Gastroesophageal sphincter (tissue), 4 donors: ENCODE measurements at regions not wholly inside any gene's neighbourhood (a gene's known extent, or its start where the extent isn't known, plus 50 kb on each side); places are given as distances from the start of the nearest gene placed in this dataset.

Experiments used
- ATAC-seq: fragments of 150-250 bp; one replicate; pipeline ENCODE4 v1.9.1; 2016; ENCODE audit warnings: mild to moderate bottlenecking, moderate library complexity
- H3K27ac ChIP-seq, 4 donors: fragments of 200-600 bp; sonication (generic) in 3 of 4; 1 replicate in 3 of 4; 2 replicates in 1 of 4; pipeline ENCODE4 v1.5.1; 2016 to 2019
- H3K27me3 ChIP-seq: fragments of 200-600 bp; sonication (generic); one replicate; pipeline ENCODE4 v1.5.1; 2019
- H3K36me3 ChIP-seq, 2 donors: fragments of 200-600 bp; sonication (generic); one replicate each; pipeline ENCODE4 v1.5.1; 2019; ENCODE audit warnings: control low read depth in 1 of 2
- H3K4me1 ChIP-seq, 3 donors: fragments of 200-600 bp; sonication (generic); 1 replicate in 2 of 3; 2 replicates in 1 of 3; pipeline ENCODE4 v1.5.1; 2016 to 2019; ENCODE audit warnings: control low read depth in 2 of 3
- H3K4me3 ChIP-seq, 2 donors: fragments of 200-600 bp; sonication (generic); one replicate each; pipeline ENCODE4 v1.5.1; 2019; ENCODE audit warnings: mild to moderate bottlenecking in 1 of 2, moderate library complexity in 1 of 2
- H3K9me3 ChIP-seq, 3 donors: fragments of 200-600 bp; sonication (generic); one replicate each; pipeline ENCODE4 v1.5.1; 2017 to 2019; ENCODE audit warnings: control low read depth in 2 of 3
- EP300 ChIP-seq: sonication (generic); formaldehyde crosslinking; IDR thresholded peaks from one replicate; pipeline ENCODE4 v1.6.1; 2017; ENCODE audit warnings: antibody characterized with exemption, mild to moderate bottlenecking
- POLR2A ChIP-seq, 2 donors: fragments of 450-650 bp; IDR thresholded peaks; one replicate each; pipeline ENCODE4 v1.6.1; 2017; ENCODE audit warnings: antibody characterized with exemption in 2 of 2, mild to moderate bottlenecking in 2 of 2, moderate library complexity in 1 of 2
- POLR2AphosphoS5 ChIP-seq: sonication (generic); formaldehyde crosslinking; IDR thresholded peaks from one replicate; pipeline ENCODE4 v1.6.1; 2017; ENCODE audit warnings: antibody characterized with exemption
- WGBS, 2 donors: methylation state at CpG; one replicate each; pipeline ENCODE4 v1.1.5; 2018; ENCODE audit warnings: low coverage in 1 of 2; 5-methylcytosine and 5-hydroxymethylcytosine counted together
- TF ChIP-seq, protein P1 (sequence below), 4 experiments: fragments of 200-600 bp in 2 of 4; fragments of 450-650 bp in 2 of 4; sonication (generic) in 1 of 4; IDR thresholded peaks; one replicate each; pipeline ENCODE4 v1.5.1; 2017 to 2019; ENCODE audit warnings: antibody characterized with exemption in 4 of 4, mild to moderate bottlenecking in 2 of 4, moderate library complexity in 2 of 4

DNA sequence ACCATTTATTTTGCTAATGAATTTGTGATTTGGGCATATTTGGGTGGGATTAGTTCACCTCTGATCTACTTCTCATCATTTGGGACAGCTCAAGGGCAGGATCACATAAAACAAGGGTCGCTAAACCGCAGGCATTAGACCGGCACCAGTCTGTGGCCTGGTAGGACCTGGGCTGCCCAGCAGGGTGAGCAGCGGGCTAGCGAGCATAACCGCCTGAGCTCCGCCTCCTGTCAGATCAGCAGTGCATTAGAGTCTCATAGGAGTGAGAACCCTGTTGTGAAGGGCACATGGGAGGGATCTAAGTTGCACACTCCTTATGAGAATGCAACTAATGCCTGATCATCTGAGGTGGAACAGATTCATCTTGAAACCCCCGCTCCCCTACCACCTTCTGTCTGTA lies 785.3 kb downstream of the TRHDE start:
- 100% methylated on average over 2 to 4 of the region's 8 CpGs for WGBS, 2 donors

DNA sequence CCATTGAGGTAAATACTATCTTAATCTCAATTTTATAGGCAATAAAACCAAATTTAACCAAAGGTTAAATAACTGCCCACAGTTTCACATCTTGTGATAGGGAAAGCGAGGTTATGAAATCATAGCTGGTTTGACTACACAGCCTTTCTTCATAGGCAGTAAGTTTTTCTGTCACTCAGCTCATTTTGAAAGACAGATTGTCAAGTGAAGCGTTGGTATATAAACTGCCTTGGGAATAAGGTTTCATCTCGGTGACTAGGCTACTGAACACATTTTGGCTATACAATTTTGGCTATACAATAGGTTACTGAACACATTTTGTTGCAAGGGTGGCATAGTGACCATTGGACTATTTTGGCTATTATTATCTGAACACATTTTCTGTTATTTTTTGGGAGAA lies 793.7 kb downstream of the TRHDE start:
- Histone ChIP-seq H3K9me3 (no peaks in the 10 kb centered on the region), H3K4me1 (no peaks in the 10 kb centered on the region), H3K27me3 (no peaks in the 10 kb centered on the region), H3K4me3 (no peak overlapping the region), H3K36me3 (no peaks in the 10 kb centered on the region), H3K27ac (no peak overlapping the region)
- WGBS, 2 donors = 81 to 85% methylated on average over 3 of the region's 3 CpGs
- ATAC-seq = no peak
- TF ChIP-seq, protein P1, sequence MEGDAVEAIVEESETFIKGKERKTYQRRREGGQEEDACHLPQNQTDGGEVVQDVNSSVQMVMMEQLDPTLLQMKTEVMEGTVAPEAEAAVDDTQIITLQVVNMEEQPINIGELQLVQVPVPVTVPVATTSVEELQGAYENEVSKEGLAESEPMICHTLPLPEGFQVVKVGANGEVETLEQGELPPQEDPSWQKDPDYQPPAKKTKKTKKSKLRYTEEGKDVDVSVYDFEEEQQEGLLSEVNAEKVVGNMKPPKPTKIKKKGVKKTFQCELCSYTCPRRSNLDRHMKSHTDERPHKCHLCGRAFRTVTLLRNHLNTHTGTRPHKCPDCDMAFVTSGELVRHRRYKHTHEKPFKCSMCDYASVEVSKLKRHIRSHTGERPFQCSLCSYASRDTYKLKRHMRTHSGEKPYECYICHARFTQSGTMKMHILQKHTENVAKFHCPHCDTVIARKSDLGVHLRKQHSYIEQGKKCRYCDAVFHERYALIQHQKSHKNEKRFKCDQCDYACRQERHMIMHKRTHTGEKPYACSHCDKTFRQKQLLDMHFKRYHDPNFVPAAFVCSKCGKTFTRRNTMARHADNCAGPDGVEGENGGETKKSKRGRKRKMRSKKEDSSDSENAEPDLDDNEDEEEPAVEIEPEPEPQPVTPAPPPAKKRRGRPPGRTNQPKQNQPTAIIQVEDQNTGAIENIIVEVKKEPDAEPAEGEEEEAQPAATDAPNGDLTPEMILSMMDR (IDR thresholded peaks at IDR 0.05) = no peak
- TF ChIP-seq EP300 (no peak), POLR2A (IDR thresholded peaks at IDR 0.05) (no peak), POLR2AphosphoS5 (no peak)

More for the DNA sequence above, 785.3 kb downstream of the TRHDE start:
- Histone ChIP-seq H3K4me3 (no peak overlapping the region), H3K27ac (no peak overlapping the region), H3K9me3 (no peaks in the 10 kb centered on the region), H3K36me3 (no peaks in the 10 kb centered on the region), H3K4me1 (no peaks in the 10 kb centered on the region), H3K27me3 (no peaks in the 10 kb centered on the region)
- no peak for ATAC-seq
- TF ChIP-seq EP300 = no peak
- TF ChIP-seq, protein P1 (IDR thresholded peaks at IDR 0.05) = no peak
- TF ChIP-seq POLR2A (IDR thresholded peaks at IDR 0.05) = no peak
- no peak for TF ChIP-seq POLR2AphosphoS5

DNA sequence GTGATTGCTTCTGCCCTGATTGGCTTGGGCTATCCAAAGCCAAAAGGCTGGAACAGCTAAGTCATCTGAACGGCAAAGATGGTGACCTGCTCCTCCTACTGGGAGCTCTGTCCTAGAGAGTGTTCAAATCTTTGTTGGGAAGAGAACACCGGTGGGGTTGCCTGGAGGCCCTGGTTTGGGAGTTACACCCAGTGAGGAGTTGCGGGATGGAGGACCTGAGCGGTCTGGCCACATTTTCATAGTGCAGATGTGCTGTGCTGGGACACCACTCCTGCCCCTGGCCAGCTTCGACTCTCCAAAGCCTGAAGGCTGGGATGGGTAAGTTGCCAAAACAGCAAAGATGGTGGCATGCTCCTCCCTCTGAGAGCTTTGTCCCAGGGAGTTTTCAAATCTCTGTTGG lies 795.4 kb downstream of the TRHDE start:
- 76% methylated on average over 4 of the region's 5 CpGs; no CpG with 5 or more reads in 1 of the 2 donors for WGBS, 2 donors
- no peaks in the 10 kb centered on the region for H3K9me3 ChIP-seq
- no peak overlapping the region for H3K27ac ChIP-seq
- TF ChIP-seq POLR2AphosphoS5 = no peak
- no peaks in the 10 kb centered on the region for H3K4me1 ChIP-seq
- H3K27me3 ChIP-seq = no peaks in the 10 kb centered on the region
- no peak overlapping the region for H3K4me3 ChIP-seq
- ATAC-seq = no peak
- H3K36me3 ChIP-seq = no peaks in the 10 kb centered on the region

DNA sequence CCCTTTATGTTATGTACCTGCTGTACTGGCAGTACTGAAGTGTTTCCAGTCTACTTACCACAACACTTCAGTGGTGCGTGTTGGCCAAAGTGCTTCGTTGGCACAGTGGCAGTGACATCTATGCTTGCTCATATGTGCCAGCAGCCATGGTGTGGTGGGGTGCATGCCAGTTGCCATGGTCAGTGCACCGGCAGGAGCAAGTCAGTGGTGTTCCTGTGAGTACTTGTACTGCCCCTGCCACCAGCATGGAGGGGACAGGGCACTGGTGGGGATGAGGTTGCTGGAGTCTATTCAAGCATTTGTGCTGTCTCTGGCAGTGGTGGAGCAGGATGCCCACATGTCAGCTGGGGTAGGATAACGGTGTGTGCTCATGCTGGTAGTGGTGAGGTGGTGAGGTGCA lies 800.0 kb downstream of the TRHDE start:
- H3K4me3 ChIP-seq = no peak overlapping the region
- TF ChIP-seq POLR2A (IDR thresholded peaks at IDR 0.05) = no peak
- no peak for TF ChIP-seq EP300
- TF ChIP-seq, protein P1 (IDR thresholded peaks at IDR 0.05) = no peak
- no peak for TF ChIP-seq POLR2AphosphoS5
- WGBS, 2 donors = 90 to 100% methylated on average over 1 to 2 of the region's 4 CpGs
- no peak for ATAC-seq
- peaks cover 0 to 12% (median 0%) of the 10 kb centered on the region in 3 donors for H3K9me3 ChIP-seq
- no peaks in the 10 kb centered on the region for H3K27me3 ChIP-seq
- H3K36me3 ChIP-seq = no peaks in the 10 kb centered on the region
- H3K27ac ChIP-seq = no peak overlapping the region
- H3K4me1 ChIP-seq = no peaks in the 10 kb centered on the region

DNA sequence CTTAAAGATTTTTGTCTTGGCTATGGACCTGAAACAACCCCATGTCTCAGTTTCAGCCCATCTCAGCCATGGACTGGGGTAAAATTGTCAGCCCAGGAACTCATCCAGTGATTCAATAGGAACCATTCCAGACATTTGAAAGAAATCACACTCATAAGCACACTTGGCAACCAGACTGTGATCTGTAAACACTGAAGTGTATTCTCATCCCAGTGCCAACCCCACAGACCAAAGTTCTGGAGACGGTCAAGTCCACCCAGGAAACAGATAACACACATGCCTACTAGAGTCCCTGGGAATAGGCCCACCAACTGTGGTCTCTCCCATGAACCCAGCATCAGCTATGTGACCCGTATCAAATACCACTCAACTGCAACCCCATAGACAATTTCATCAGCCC lies 804.6 kb downstream of the TRHDE start:
- Histone ChIP-seq H3K9me3 (peaks cover 0 to 14% (median 0%) of the 10 kb centered on the region in 3 donors), H3K36me3 (no peaks in the 10 kb centered on the region), H3K27ac (no peak overlapping the region), H3K27me3 (no peaks in the 10 kb centered on the region), H3K4me3 (no peak overlapping the region), H3K4me1 (no peaks in the 10 kb centered on the region)
- ATAC-seq = no peak
- WGBS, 2 donors = 81% methylated on average over 2 of the region's 2 CpGs; no CpG with 5 or more reads in 1 of the 2 donors
- TF ChIP-seq EP300 = no peak
- no peak for TF ChIP-seq POLR2AphosphoS5
- no peak for TF ChIP-seq POLR2A (IDR thresholded peaks at IDR 0.05)
- TF ChIP-seq, protein P1 (IDR thresholded peaks at IDR 0.05) = no peak
